ENCODE measurements at regions not wholly inside any gene's neighbourhood (a gene's known extent, or its start where the extent isn't known, plus 50 kb on each side); places are given as distances from the start of the nearest gene placed in this dataset.

DNA sequence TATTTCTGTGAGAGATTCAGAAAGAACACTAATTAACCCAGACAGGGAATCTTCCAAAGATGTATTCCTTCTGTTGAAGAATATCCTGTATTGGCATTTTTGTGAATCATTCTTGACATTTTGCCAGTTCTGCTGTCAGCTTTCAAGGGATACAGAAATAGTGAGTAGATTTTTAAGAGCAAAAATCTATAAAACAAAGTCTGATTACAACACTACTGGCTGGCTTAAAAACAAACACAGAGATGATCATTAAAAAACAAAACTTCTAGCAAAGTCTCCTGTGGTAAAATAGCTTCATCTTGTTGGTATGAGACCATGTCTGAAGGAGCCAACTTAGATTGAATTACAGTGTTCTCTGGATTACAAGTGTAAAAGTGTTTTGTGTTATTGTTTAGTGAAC, 866.3 kb upstream of the KLHL29 start:
- intact Hi-C loops (cut with micrococcal nuclease; ENCODE audit: unreplicated experiment), result no loop called here
- ChIA-PET CTCF (no interaction called here), POLR2A (no interaction called here)
- no peaks in the 10 kb centered on the region for H3K27me3 ChIP-seq (replicated peaks; ENCODE audit: control insufficient read depth, insufficient read depth, low read length)
- Mint-ChIP-seq H3K27ac (ENCODE audit: unreplicated experiment) (no peak overlapping the region), H3K9me3 (ENCODE audit: unreplicated experiment) (no peaks in the 10 kb centered on the region), H3K27me3 (ENCODE audit: insufficient read depth, unreplicated experiment) (no peaks in the 10 kb centered on the region), H3K4me3 (ENCODE audit: unreplicated experiment) (no peak overlapping the region), H3K4me1 (ENCODE audit: low read depth, unreplicated experiment) (no peaks in the 10 kb centered on the region), H3K36me3 (ENCODE audit: insufficient read depth, unreplicated experiment) (no peaks in the 10 kb centered on the region)
- H3K9me3 ChIP-seq, result no peaks in the 10 kb centered on the region
- TF ChIP-seq CTCF (IDR thresholded peaks at IDR 0.05; ENCODE audit: insufficient read depth in 1 of 2, low read depth in 1 of 2, low read length in 1 of 2, severe bottlenecking in 1 of 2, unreplicated experiment in 1 of 2), result no peak
- no peak for DNase-seq
- H3K4me1 ChIP-seq, result no peaks in the 10 kb centered on the region
- no peaks in the 10 kb centered on the region for H3K36me3 ChIP-seq (ENCODE audit: control insufficient read depth, insufficient read depth, low read length)
- no TSS peak for BruUV-seq (replicated peaks)
- no peak overlapping the region for H3K4me3 ChIP-seq (ENCODE audit: low read depth, low read length)

GRCh38 chr2:22520369-22521288, 864.4 kb upstream of the KLHL29 start:
- H3K27ac Mint-ChIP-seq (ENCODE audit: unreplicated experiment), result no peak overlapping the region
- H3K36me3 ChIP-seq (ENCODE audit: control insufficient read depth, insufficient read depth, low read length), result no peaks in the 10 kb centered on the region
- TF ChIP-seq CTCF (IDR thresholded peaks at IDR 0.05; ENCODE audit: insufficient read depth in 1 of 2, low read depth in 1 of 2, low read length in 1 of 2, severe bottlenecking in 1 of 2, unreplicated experiment in 1 of 2), result no peak
- no peaks in the 10 kb centered on the region for H3K36me3 Mint-ChIP-seq (ENCODE audit: insufficient read depth, unreplicated experiment)
- no peaks in the 10 kb centered on the region for H3K4me1 Mint-ChIP-seq (ENCODE audit: low read depth, unreplicated experiment)
- no peaks in the 10 kb centered on the region for H3K27me3 ChIP-seq (replicated peaks; ENCODE audit: control insufficient read depth, insufficient read depth, low read length)
- no peaks in the 10 kb centered on the region for H3K4me1 ChIP-seq
- CTCF ChIA-PET, result no interaction called here
- H3K9me3 Mint-ChIP-seq (ENCODE audit: unreplicated experiment), result no peaks in the 10 kb centered on the region
- intact Hi-C loops (cut with micrococcal nuclease; ENCODE audit: unreplicated experiment), result no loop called here
- POLR2A ChIA-PET, result no interaction called here
- H3K9me3 ChIP-seq, result no peaks in the 10 kb centered on the region
- H3K4me3 Mint-ChIP-seq (ENCODE audit: unreplicated experiment), result no peak overlapping the region
- no peak for DNase-seq
- H3K4me3 ChIP-seq (ENCODE audit: low read depth, low read length), result no peak overlapping the region
- no TSS peak for BruUV-seq (replicated peaks)
- no peaks in the 10 kb centered on the region for H3K27me3 Mint-ChIP-seq (ENCODE audit: insufficient read depth, unreplicated experiment)

DNA sequence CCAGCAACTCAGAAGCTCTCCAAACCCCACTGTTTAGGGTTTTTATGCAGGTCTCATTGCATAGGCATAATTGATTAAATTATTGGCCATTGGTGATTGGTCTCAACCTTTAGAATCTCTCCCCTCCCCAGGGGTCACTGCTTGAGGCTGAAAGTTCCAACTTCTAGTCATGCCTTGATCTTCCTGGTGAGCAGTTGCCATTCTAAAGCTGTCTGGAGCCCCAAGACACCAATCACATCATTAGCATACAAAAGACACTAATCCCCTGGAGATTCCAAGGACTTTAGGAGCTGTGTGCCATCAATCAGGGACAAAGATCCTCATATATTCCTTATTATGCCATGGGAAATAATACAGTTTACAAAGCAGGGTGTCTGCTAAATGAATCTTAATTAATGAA, 863.4 kb upstream of the KLHL29 start:
- Mint-ChIP-seq H3K4me1 (ENCODE audit: low read depth, unreplicated experiment) (no peaks in the 10 kb centered on the region), H3K9me3 (ENCODE audit: unreplicated experiment) (no peaks in the 10 kb centered on the region), H3K27me3 (ENCODE audit: insufficient read depth, unreplicated experiment) (no peaks in the 10 kb centered on the region), H3K4me3 (ENCODE audit: unreplicated experiment) (no peak overlapping the region), H3K36me3 (ENCODE audit: insufficient read depth, unreplicated experiment) (no peaks in the 10 kb centered on the region), H3K27ac (ENCODE audit: unreplicated experiment) (no peak overlapping the region)
- H3K27me3 ChIP-seq (replicated peaks; ENCODE audit: control insufficient read depth, insufficient read depth, low read length), result no peaks in the 10 kb centered on the region
- DNase-seq, result no peak
- H3K36me3 ChIP-seq (ENCODE audit: control insufficient read depth, insufficient read depth, low read length), result no peaks in the 10 kb centered on the region
- TF ChIP-seq CTCF (IDR thresholded peaks at IDR 0.05; ENCODE audit: insufficient read depth in 1 of 2, low read depth in 1 of 2, low read length in 1 of 2, severe bottlenecking in 1 of 2, unreplicated experiment in 1 of 2), result no peak
- no TSS peak for BruUV-seq (replicated peaks)
- POLR2A ChIA-PET, result no interaction called here
- H3K4me3 ChIP-seq (ENCODE audit: low read depth, low read length), result no peak overlapping the region
- no peaks in the 10 kb centered on the region for H3K9me3 ChIP-seq
- intact Hi-C loops (cut with micrococcal nuclease; ENCODE audit: unreplicated experiment), result no loop called here
- CTCF ChIA-PET, result no interaction called here
- no peaks in the 10 kb centered on the region for H3K4me1 ChIP-seq

Data from Caco-2 (cell line).